Panc1 (cell line): ENCODE measurements at regions not wholly inside any gene's neighbourhood (a gene's known extent, or its start where the extent isn't known, plus 50 kb on each side); places are given as distances from the start of the nearest gene placed in this dataset.

Experiments used
- ATAC-seq: fragments of 200-7000 bp; cut with Tn5 transposase; 2 replicates; pipeline ENCODE4 v1.9.1; 2020; ENCODE audit warnings: mild to moderate bottlenecking, moderate library complexity
- BruUV-seq: library from RNA; stranded (reverse); fragments of 400-500 nt; replicated peaks from 2 replicates; lab custom pipeline; 2021; lab: Mats Ljungman, UMichigan
- CTCF ChIA-PET: fragments of 300-600 bp; sonication (Branson Sonifier 250); formaldehyde crosslinking; loops from one replicate; lab custom pipeline; 2022; ENCODE audit warnings: antibody characterized with exemption; lab: Charles Lee
- POLR2A ChIA-PET: fragments of 300-600 bp; sonication (Branson Sonifier 250); formaldehyde crosslinking; loops from one replicate; lab custom pipeline; 2022; ENCODE audit warnings: antibody characterized with exemption; lab: Charles Lee
- DNase-seq: peaks from one replicate; pipeline ENCODE4 v3.0.0-alpha.2; 2010; ENCODE audit warnings: low read depth, low spot score
- H3K27ac ChIP-seq: 2 replicates; pipeline ENCODE4 v1.5.1; 2011; ENCODE audit warnings: mild to moderate bottlenecking, low read length, inconsistent platforms
- H3K27me3 ChIP-seq: fragments of 200-500 bp; sonication (Bioruptor generic); 2 replicates; pipeline ENCODE4 v1.6.0; 2014; ENCODE audit warnings: low read length, inconsistent platforms; ENCODE audit not compliant: control insufficient read depth, insufficient read depth
- H3K36me3 ChIP-seq: fragments of 200-500 bp; sonication (Bioruptor generic); 2 replicates; pipeline ENCODE4 v1.5.1; 2014; ENCODE audit warnings: inconsistent platforms, mild to moderate bottlenecking, low read length, moderate library complexity; ENCODE audit not compliant: control insufficient read depth, insufficient read depth
- H3K4me1 ChIP-seq: 2 replicates; pipeline ENCODE4 v1.5.1; 2011; ENCODE audit warnings: inconsistent platforms, mild to moderate bottlenecking, low read length, moderate library complexity; ENCODE audit not compliant: control insufficient read depth, insufficient read depth
- H3K4me3 ChIP-seq, 2 experiments: 2 replicates each; pipeline ENCODE4 v1.5.1; 2011 to 2012; ENCODE audit warnings: low read depth in 2 of 2, low read length in 2 of 2, mild to moderate bottlenecking in 2 of 2, inconsistent platforms in 1 of 2, moderate library complexity in 1 of 2
- H3K9me3 ChIP-seq: fragments of 200-500 bp; sonication (Bioruptor generic); 2 replicates; pipeline ENCODE4 v1.5.1; 2014; ENCODE audit warnings: low read depth, mild to moderate bottlenecking, inconsistent platforms, low read length, moderate library complexity; ENCODE audit not compliant: control insufficient read depth, insufficient read depth
- CTCF ChIP-seq: fragments of 450-650 bp; IDR thresholded peaks from 2 replicates; pipeline ENCODE4 v1.5.1; 2017; ENCODE audit warnings: mild to moderate bottlenecking
- POLR2AphosphoS5 ChIP-seq: IDR thresholded peaks from 2 replicates; pipeline ENCODE4 v1.6.1; 2012; ENCODE audit warnings: mild to moderate bottlenecking, low read depth, low read length, moderate library complexity
- REST ChIP-seq, 2 experiments: IDR thresholded peaks; 2 replicates each; pipeline ENCODE4 v1.6.1; 2011 to 2012; ENCODE audit warnings: low read depth in 2 of 2, control low read depth in 1 of 2, low read length in 1 of 2, mild to moderate bottlenecking in 1 of 2, moderate library complexity in 1 of 2; ENCODE audit not compliant: insufficient read depth in 1 of 2
- SIN3A ChIP-seq: IDR thresholded peaks from 2 replicates; pipeline ENCODE4 v1.6.1; 2012; ENCODE audit warnings: low read depth, mild to moderate bottlenecking, low read length, moderate library complexity, borderline replicate concordance; ENCODE audit not compliant: insufficient read depth
- TCF7L2 ChIP-seq: IDR thresholded peaks from 2 replicates; pipeline ENCODE4 v1.6.1; 2011; ENCODE audit warnings: mild to moderate bottlenecking, low read depth, low read length, inconsistent platforms
- in situ Hi-C: cut with HindIII; loops from 2 replicates; pipeline ENCODE4 v1.10.0; 2016; ENCODE audit warnings: low sequenced_read_pairs, low pct_unique_long_range_greater_than_20kb
- intact Hi-C: fragments of 100-400 bp; cut with micrococcal nuclease; formaldehyde crosslinking; loops from one replicate; pipeline ENCODE4 v1.10.0; 2022; ENCODE audit not compliant: unreplicated experiment

GRCh38 chr11:31913985-31914384, 102.9 kb upstream of the PAX6 start:
- intact Hi-C loops: no loop called here
- ATAC-seq (no peak), DNase-seq (no peak)
- Histone ChIP-seq H3K4me3 (no peak overlapping the region), H3K27me3 (no peaks in the 10 kb centered on the region), H3K27ac (no peak overlapping the region), H3K36me3 (no peaks in the 10 kb centered on the region), H3K9me3 (no peaks in the 10 kb centered on the region), H3K4me1 (no peaks in the 10 kb centered on the region)
- CTCF ChIA-PET: no interaction called here
- POLR2A ChIA-PET: no interaction called here
- TF ChIP-seq POLR2AphosphoS5: no peak
- no peak for TF ChIP-seq REST (IDR thresholded peaks at IDR 0.05; ENCODE audit: insufficient read depth in 1 of 2, low read depth in 2 of 2, low read length in 1 of 2)
- TF ChIP-seq SIN3A: no peak
- TF ChIP-seq TCF7L2: no peak
- no peak for TF ChIP-seq CTCF
- in situ Hi-C loops: no loop called here
- no TSS peak for BruUV-seq

- no peak for DNase-seq
- Histone ChIP-seq H3K36me3 (no peaks in the 10 kb centered on the region), H3K4me1 (no peaks in the 10 kb centered on the region), H3K27me3 (no peaks in the 10 kb centered on the region), H3K27ac (no peak overlapping the region), H3K9me3 (no peaks in the 10 kb centered on the region), H3K4me3 (no peak overlapping the region)
- intact Hi-C loops: no loop called here
- CTCF ChIA-PET: no interaction called here
- in situ Hi-C loops: no loop called here
- BruUV-seq: no TSS peak
- POLR2A ChIA-PET: no interaction called here
- TF ChIP-seq SIN3A (no peak), CTCF (no peak), POLR2AphosphoS5 (no peak), TCF7L2 (no peak), REST (IDR thresholded peaks at IDR 0.05; ENCODE audit: insufficient read depth in 1 of 2, low read depth in 2 of 2, low read length in 1 of 2) (no peak)
- ATAC-seq: no peak
Observed at GRCh38 chr11:31912808-31913207, 101.7 kb upstream of the PAX6 start.
